Gastroesophageal sphincter (tissue), 3 donors: ENCODE measurements at regions not wholly inside any gene's neighbourhood (a gene's known extent, or its start where the extent isn't known, plus 50 kb on each side); places are given as distances from the start of the nearest gene placed in this dataset.

Experiments
- CTCF ChIP-seq, 4 experiments: fragments of 200-600 bp in 2 of 4; fragments of 450-650 bp in 2 of 4; sonication (generic) in 1 of 4; IDR thresholded peaks; one replicate each; pipeline ENCODE4 v1.5.1; 2017 to 2019; ENCODE audit warnings: antibody characterized with exemption in 4 of 4, mild to moderate bottlenecking in 2 of 4, moderate library complexity in 2 of 4
- EP300 ChIP-seq: sonication (generic); formaldehyde crosslinking; IDR thresholded peaks from one replicate; pipeline ENCODE4 v1.6.1; 2017; ENCODE audit warnings: antibody characterized with exemption, mild to moderate bottlenecking
- POLR2A ChIP-seq, 2 donors: fragments of 450-650 bp; IDR thresholded peaks; one replicate each; pipeline ENCODE4 v1.6.1; 2017; ENCODE audit warnings: antibody characterized with exemption in 2 of 2, mild to moderate bottlenecking in 2 of 2, moderate library complexity in 1 of 2
- POLR2AphosphoS5 ChIP-seq: sonication (generic); formaldehyde crosslinking; IDR thresholded peaks from one replicate; pipeline ENCODE4 v1.6.1; 2017; ENCODE audit warnings: antibody characterized with exemption

DNA sequence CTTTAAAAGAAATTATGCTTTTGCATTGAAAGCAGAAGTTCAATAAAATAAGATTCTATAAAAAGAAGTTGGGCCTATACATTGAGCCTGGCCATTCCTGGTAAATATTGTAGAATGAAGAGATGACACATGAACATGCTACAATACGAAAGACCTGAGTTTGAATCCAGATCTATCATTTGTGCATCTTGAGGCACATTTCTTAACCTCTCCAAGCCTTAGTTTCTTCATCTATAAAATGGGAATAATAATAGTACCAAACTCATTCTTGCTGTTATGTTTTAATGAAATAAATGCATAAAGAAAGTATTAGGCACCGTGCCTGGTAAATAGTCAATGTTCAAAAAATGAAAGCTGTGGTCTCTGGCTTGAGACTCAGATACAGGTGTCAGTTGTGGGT lies 76.9 kb upstream of the PHACTR2 start:
- TF ChIP-seq POLR2A (IDR thresholded peaks at IDR 0.05) (no peak), CTCF (IDR thresholded peaks at IDR 0.05) (no peak), EP300 (no peak), POLR2AphosphoS5 (no peak)
